ENCODE measurements at regions not wholly inside any gene's neighbourhood (a gene's known extent, or its start where the extent isn't known, plus 50 kb on each side); places are given as distances from the start of the nearest gene placed in this dataset.
"Not testable (repeated sequence)": the region's sequence is repeated elsewhere in the genome, so short reads cannot be mapped to it uniquely, and the experiment has no call there.

GRCh38 chrX:4675686-4676300, 962.3 kb upstream of the PRKX start:
- DNase-seq (ENCODE audit: low read depth), result no peak

- no peak for DNase-seq (ENCODE audit: low read depth)
Measured at GRCh38 chrX:4674028-4674782, 960.8 kb upstream of the PRKX start.

GRCh38 chrX:4671344-4671743, 957.9 kb upstream of the PRKX start:
- no peak for DNase-seq (ENCODE audit: low read depth)

- no peak for DNase-seq (ENCODE audit: low read depth)
Measured at GRCh38 chrX:4670606-4671005, 957.2 kb upstream of the PRKX start.

GRCh38 chrX:4668802-4669536, 955.5 kb upstream of the PRKX start:
- DNase-seq (ENCODE audit: low read depth), result no peak

GRCh38 chrX:4663085-4663484, 949.6 kb upstream of the PRKX start:
- no peak for DNase-seq (ENCODE audit: low read depth)

GRCh38 chrX:4661771-4662170, 948.3 kb upstream of the PRKX start:
- DNase-seq (ENCODE audit: low read depth), result no peak

GRCh38 chrX:4656419-4656818, 943.0 kb upstream of the PRKX start:
- DNase-seq (ENCODE audit: low read depth), result no peak

GRCh38 chrX:4655743-4656142, 942.3 kb upstream of the PRKX start:
- DNase-seq (ENCODE audit: low read depth), result no peak

- DNase-seq (ENCODE audit: low read depth), result no peak
Measured at GRCh38 chrX:4642114-4642513, 928.7 kb upstream of the PRKX start.

GRCh38 chrX:4638036-4638435, 924.6 kb upstream of the PRKX start:
- DNase-seq (ENCODE audit: low read depth), result no peak

- DNase-seq (ENCODE audit: low read depth), result no peak
Measured at GRCh38 chrX:4627414-4627813, 914.0 kb upstream of the PRKX start.

- DNase-seq (ENCODE audit: low read depth), result no peak
Measured at GRCh38 chrX:4622486-4623167, 909.2 kb upstream of the PRKX start.

- not testable (repeated sequence) for DNase-seq (ENCODE audit: low read depth)
Measured at GRCh38 chrX:4613651-4614050, 900.2 kb upstream of the PRKX start.

GRCh38 chrX:4588893-4589292, 875.4 kb upstream of the PRKX start:
- no peak for DNase-seq (ENCODE audit: low read depth)

- no peak for DNase-seq (ENCODE audit: low read depth)
Measured at GRCh38 chrX:4588466-4588865, 875.0 kb upstream of the PRKX start.

GRCh38 chrX:4588056-4588455, 874.6 kb upstream of the PRKX start:
- no peak for DNase-seq (ENCODE audit: low read depth)

- no peak for DNase-seq (ENCODE audit: low read depth)
Measured at GRCh38 chrX:4579999-4580398, 866.5 kb upstream of the PRKX start.

GRCh38 chrX:4579480-4579879, 866.0 kb upstream of the PRKX start:
- no peak for DNase-seq (ENCODE audit: low read depth)

- no peak for DNase-seq (ENCODE audit: low read depth)
Measured at GRCh38 chrX:4572691-4573090, 859.2 kb upstream of the PRKX start.

GRCh38 chrX:4570151-4570550, 856.7 kb upstream of the PRKX start:
- peak; percentile 23 for DNase-seq (ENCODE audit: low read depth)

- DNase-seq (ENCODE audit: low read depth), result no peak
Measured at GRCh38 chrX:4560192-4560591, 846.7 kb upstream of the PRKX start.

GRCh38 chrX:4550018-4550417, 836.6 kb upstream of the PRKX start:
- DNase-seq (ENCODE audit: low read depth), result no peak
